ENCODE measurements at regions not wholly inside any gene's neighbourhood (a gene's known extent, or its start where the extent isn't known, plus 50 kb on each side); places are given as distances from the start of the nearest gene placed in this dataset.

GRCh38 chr15:95469496-95470000, 861.0 kb upstream of the NR2F2 start:
- Histone ChIP-seq H2BK5ac (ENCODE audit: low read depth, low read length) (no peak overlapping the region), H3K23me2 (ENCODE audit: low read depth, low read length) (no peaks in the 10 kb centered on the region), H2BK120ac (replicated peaks; ENCODE audit: low read depth, low read length) (no peak overlapping the region), H3K4ac (replicated peaks; ENCODE audit: insufficient read length, low read depth, low read length) (no peak overlapping the region), H3K4me2 (ENCODE audit: insufficient read depth in 1 of 2, low read depth in 2 of 2, low read length in 2 of 2) (no peak overlapping the region), H4K5ac (ENCODE audit: insufficient read length, low read depth, low read length) (no peak overlapping the region), H4K8ac (ENCODE audit: extremely low read depth, insufficient read depth, low read length) (no peak overlapping the region), H4K20me1 (replicated peaks in 1 of 2; ENCODE audit: control insufficient read depth in 1 of 2, insufficient read depth in 2 of 2, low read length in 2 of 2) (no peaks in the 10 kb centered on the region), H3K18ac (ENCODE audit: extremely low read depth, low read length) (no peak overlapping the region), H2BK15ac (ENCODE audit: low read length) (no peak overlapping the region), H3K23ac (ENCODE audit: insufficient read length) (no peak overlapping the region), H2AFZ (ENCODE audit: low read length) (no peak overlapping the region), H3K27me3 (replicated peaks in 1 of 4; ENCODE audit: control insufficient read depth in 3 of 4, extremely low read depth in 1 of 4, insufficient read depth in 3 of 4, low read length in 3 of 4) (no peaks in the 10 kb centered on the region), H3K27ac (ENCODE audit: low read depth, low read length) (no peak overlapping the region), H2AK5ac (ENCODE audit: low read depth, low read length) (no peak overlapping the region), H2BK12ac (ENCODE audit: low read depth, low read length) (no peak overlapping the region), H3K9me3 (ENCODE audit: insufficient read depth in 2 of 2, low read depth in 1 of 2, low read length in 1 of 2) (no peaks in the 10 kb centered on the region), H3K79me1 (ENCODE audit: low read depth, low read length) (no peaks in the 10 kb centered on the region), H4K91ac (replicated peaks; ENCODE audit: insufficient read length, low read length) (no peak overlapping the region), H3K79me2 (ENCODE audit: control insufficient read depth in 1 of 2, insufficient read depth in 2 of 2, low read length in 2 of 2) (no peaks in the 10 kb centered on the region), H3K56ac (replicated peaks; ENCODE audit: insufficient read length, low read depth, low read length) (no peak overlapping the region), H3K4me3 (ENCODE audit: extremely low read depth in 1 of 4, insufficient read depth in 2 of 4, low read depth in 3 of 4, low read length in 4 of 4) (no peak overlapping the region), H2BK20ac (ENCODE audit: low read length) (no peak overlapping the region), H3K4me1 (replicated peaks in 1 of 4; ENCODE audit: control insufficient read depth in 3 of 4, insufficient read depth in 4 of 4, low read length in 3 of 4) (no peaks in the 10 kb centered on the region), H3K9ac (replicated peaks in 1 of 4; ENCODE audit: extremely low read depth in 1 of 4, low read depth in 3 of 4, low read length in 3 of 4) (no peak overlapping the region), H3K14ac (ENCODE audit: insufficient read length) (no peak overlapping the region), H3K36me3 (ENCODE audit: control insufficient read depth in 2 of 4, insufficient read depth in 4 of 4, low read length in 3 of 4) (no peaks in the 10 kb centered on the region)
- FAIRE-seq (no peak), DNase-seq (ENCODE audit: low read depth in 1 of 2, low spot score in 2 of 2) (no peak)
- ChIA-PET POLR2A (ENCODE audit: partially characterized antibody) (no interaction called here), CTCF (ENCODE audit: partially characterized antibody) (no interaction called here)
- 81% methylated on average over 7 of the region's 8 CpGs; no CpG with 5 or more reads in 1 of the 2 experiments for WGBS, 2 experiments (ENCODE audit: extremely low coverage in 1 of 2, insufficient coverage in 1 of 2, insufficient read length in 1 of 2, insufficient replicate concordance in 2 of 2, low coverage in 1 of 2, low lambda C conversion rate in 2 of 2, missing lambda C conversion rate in 1 of 2)
- TF ChIP-seq CREB1 (IDR thresholded peaks at IDR 0.05) (no peak), CEBPB (IDR thresholded peaks at IDR 0.05; ENCODE audit: low read depth, low read length) (no peak), GTF2F1 (IDR thresholded peaks at IDR 0.05; ENCODE audit: borderline replicate concordance, low read depth, low read length) (no peak), SP2 (IDR thresholded peaks at IDR 0.05; ENCODE audit: low read length) (no peak), CTBP2 (IDR thresholded peaks at IDR 0.05; ENCODE audit: borderline replicate concordance, insufficient read depth, insufficient read length, low read length) (no peak), POLR2A (IDR thresholded peaks at IDR 0.05; ENCODE audit: control extremely low read depth in 1 of 2, low read depth in 2 of 2, low read length in 2 of 2) (no peak), TBP (IDR thresholded peaks at IDR 0.05; ENCODE audit: low read depth, low read length) (no peak), PHF8 (conservative IDR thresholded peaks at IDR 0.05; ENCODE audit: low read depth, low read length) (no peak), EP300 (IDR thresholded peaks at IDR 0.05; ENCODE audit: borderline replicate concordance in 1 of 2, low read depth in 2 of 2, low read length in 2 of 2) (no peak), POU5F1 (IDR thresholded peaks at IDR 0.05; ENCODE audit: low read depth, low read length) (no peak), JUND (IDR thresholded peaks at IDR 0.05; ENCODE audit: low read length) (no peak), SAP30 (IDR thresholded peaks at IDR 0.05; ENCODE audit: insufficient read depth, insufficient replicate concordance, low read length) (no peak)

Data from H1 (cell line).